ENCODE measurements at regions not wholly inside any gene's neighbourhood (a gene's known extent, or its start where the extent isn't known, plus 50 kb on each side); places are given as distances from the start of the nearest gene placed in this dataset.

DNA sequence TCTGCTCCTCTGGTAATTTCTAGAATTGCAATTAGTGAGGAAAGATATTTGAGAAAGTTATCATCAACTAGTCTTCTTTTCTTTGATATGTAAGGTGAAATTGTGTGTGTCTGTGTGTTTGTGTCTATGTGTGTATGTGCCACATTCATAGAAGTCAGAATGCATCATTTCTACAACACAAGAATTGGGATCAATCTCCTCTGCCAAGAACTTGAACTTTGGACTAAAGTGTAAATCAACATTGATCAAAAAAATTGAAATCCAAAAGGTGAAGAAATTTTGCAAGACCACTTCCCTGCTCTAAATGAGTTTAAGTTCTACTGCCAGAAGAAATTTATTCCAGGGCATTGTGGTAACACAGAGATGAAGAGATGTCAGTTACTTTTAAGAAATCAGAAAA lies 1072.8 kb downstream of the GRM8 start:
- H3K9me3 Mint-ChIP-seq = no peaks in the 10 kb centered on the region
- no peaks in the 10 kb centered on the region for H3K27me3 Mint-ChIP-seq
- TF ChIP-seq, protein P1, sequence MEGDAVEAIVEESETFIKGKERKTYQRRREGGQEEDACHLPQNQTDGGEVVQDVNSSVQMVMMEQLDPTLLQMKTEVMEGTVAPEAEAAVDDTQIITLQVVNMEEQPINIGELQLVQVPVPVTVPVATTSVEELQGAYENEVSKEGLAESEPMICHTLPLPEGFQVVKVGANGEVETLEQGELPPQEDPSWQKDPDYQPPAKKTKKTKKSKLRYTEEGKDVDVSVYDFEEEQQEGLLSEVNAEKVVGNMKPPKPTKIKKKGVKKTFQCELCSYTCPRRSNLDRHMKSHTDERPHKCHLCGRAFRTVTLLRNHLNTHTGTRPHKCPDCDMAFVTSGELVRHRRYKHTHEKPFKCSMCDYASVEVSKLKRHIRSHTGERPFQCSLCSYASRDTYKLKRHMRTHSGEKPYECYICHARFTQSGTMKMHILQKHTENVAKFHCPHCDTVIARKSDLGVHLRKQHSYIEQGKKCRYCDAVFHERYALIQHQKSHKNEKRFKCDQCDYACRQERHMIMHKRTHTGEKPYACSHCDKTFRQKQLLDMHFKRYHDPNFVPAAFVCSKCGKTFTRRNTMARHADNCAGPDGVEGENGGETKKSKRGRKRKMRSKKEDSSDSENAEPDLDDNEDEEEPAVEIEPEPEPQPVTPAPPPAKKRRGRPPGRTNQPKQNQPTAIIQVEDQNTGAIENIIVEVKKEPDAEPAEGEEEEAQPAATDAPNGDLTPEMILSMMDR (conservative IDR thresholded peaks at IDR 0.05) = no peak
- no peaks in the 10 kb centered on the region for H3K4me1 Mint-ChIP-seq (ENCODE audit: unreplicated experiment)
- DNase-seq (ENCODE audit: extremely low spot score, unreplicated experiment) = no peak
- no peaks in the 10 kb centered on the region for H3K36me3 Mint-ChIP-seq
- H3K4me3 Mint-ChIP-seq = no peak overlapping the region
- H3K27ac Mint-ChIP-seq = no peak overlapping the region

DNA sequence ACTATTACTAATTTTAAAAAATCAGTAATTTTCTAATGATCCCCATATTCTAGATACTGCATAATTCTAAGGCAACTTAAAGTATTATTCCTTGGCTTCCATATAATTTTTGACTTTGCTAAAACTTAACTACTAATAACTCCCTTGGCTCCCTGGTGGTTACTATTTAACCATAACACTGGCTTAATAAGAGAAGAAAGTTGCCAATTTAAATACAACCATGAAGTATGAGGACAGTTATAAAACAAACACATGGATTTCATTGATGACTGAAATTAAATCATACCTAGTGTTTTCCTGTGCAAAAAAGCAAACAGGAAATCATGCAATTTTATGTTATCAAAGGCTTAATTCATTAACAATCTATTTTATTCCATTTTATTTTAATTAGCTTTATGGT lies 1073.9 kb downstream of the GRM8 start:
- H3K36me3 Mint-ChIP-seq = no peaks in the 10 kb centered on the region
- no peaks in the 10 kb centered on the region for H3K27me3 Mint-ChIP-seq
- H3K9me3 Mint-ChIP-seq = no peaks in the 10 kb centered on the region
- TF ChIP-seq, protein P1 (conservative IDR thresholded peaks at IDR 0.05) = no peak
- no peak overlapping the region for H3K27ac Mint-ChIP-seq
- H3K4me3 Mint-ChIP-seq = no peak overlapping the region
- no peaks in the 10 kb centered on the region for H3K4me1 Mint-ChIP-seq (ENCODE audit: unreplicated experiment)
- DNase-seq (ENCODE audit: extremely low spot score, unreplicated experiment) = no peak

DNA sequence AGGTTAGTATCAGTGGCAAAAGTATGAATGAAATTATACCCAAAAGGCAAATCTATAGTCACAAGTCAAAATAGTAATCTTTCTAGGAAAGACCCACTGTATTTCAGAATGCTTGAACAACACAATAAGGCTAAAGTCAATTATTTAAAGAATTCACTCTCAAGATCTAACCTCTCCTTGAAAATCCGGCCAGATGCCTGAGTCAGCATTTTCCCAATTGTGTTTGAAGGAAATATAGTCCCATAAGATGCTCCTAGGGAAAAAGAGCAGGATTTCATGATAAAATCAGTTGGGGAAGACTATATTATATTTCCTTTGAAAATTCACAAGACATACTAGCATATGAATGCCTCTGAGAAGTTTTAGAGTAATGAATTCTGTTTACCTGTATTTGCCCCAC lies 1075.0 kb downstream of the GRM8 start:
- H3K4me1 Mint-ChIP-seq (ENCODE audit: unreplicated experiment) = no peaks in the 10 kb centered on the region
- H3K4me3 Mint-ChIP-seq = no peak overlapping the region
- no peaks in the 10 kb centered on the region for H3K36me3 Mint-ChIP-seq
- no peaks in the 10 kb centered on the region for H3K27me3 Mint-ChIP-seq
- TF ChIP-seq, protein P1 (conservative IDR thresholded peaks at IDR 0.05) = no peak
- no peak overlapping the region for H3K27ac Mint-ChIP-seq
- no peak for DNase-seq (ENCODE audit: extremely low spot score, unreplicated experiment)
- H3K9me3 Mint-ChIP-seq = no peaks in the 10 kb centered on the region

DNA sequence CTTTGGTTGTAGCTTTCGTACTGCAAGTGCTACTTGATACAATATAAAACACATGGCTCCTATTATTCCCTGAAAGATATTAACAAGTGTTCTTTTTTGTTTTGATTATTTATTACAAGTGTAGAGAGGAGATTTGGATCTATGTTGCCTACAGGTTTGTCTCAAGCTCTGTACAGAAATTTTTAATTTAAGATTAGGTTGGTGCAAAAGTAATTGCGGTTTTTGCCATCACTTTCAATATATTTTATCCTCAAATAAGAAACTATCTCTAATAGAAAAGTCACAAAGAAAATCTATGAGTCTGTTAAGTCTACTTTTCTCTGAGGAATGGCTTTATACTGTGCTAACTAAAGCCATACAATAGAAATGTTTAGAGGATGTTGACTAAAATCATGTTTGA lies 1086.1 kb downstream of the GRM8 start:
- no peaks in the 10 kb centered on the region for H3K36me3 Mint-ChIP-seq
- TF ChIP-seq, protein P1 (conservative IDR thresholded peaks at IDR 0.05) = no peak
- no peaks in the 10 kb centered on the region for H3K9me3 Mint-ChIP-seq
- no peak for DNase-seq (ENCODE audit: extremely low spot score, unreplicated experiment)
- H3K27me3 Mint-ChIP-seq = no peaks in the 10 kb centered on the region
- H3K27ac Mint-ChIP-seq = no peak overlapping the region
- no peak overlapping the region for H3K4me3 Mint-ChIP-seq
- H3K4me1 Mint-ChIP-seq (ENCODE audit: unreplicated experiment) = no peaks in the 10 kb centered on the region

DNA sequence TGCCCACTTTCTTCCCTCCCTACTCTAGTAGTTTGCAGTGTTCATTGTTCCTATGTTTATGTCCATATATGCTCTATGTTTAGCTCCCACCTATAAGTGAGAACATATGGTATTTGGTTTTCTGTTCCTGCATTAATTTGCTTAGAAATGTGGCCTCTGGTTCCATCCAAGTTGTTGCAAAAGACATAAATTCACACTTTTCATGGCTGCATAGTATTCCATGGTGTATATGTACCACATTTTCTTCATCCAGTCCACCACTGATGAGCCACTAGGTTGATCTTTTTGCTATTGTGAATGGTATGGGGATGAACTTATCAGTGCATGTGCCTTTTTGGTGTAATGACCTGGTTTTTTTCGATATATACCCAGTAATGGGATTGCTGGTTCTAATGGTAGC lies 1089.1 kb downstream of the GRM8 start:
- H3K4me3 Mint-ChIP-seq = no peak overlapping the region
- H3K9me3 Mint-ChIP-seq = no peaks in the 10 kb centered on the region
- no peaks in the 10 kb centered on the region for H3K27me3 Mint-ChIP-seq
- H3K4me1 Mint-ChIP-seq (ENCODE audit: unreplicated experiment) = no peaks in the 10 kb centered on the region
- H3K27ac Mint-ChIP-seq = no peak overlapping the region
- no peak for DNase-seq (ENCODE audit: extremely low spot score, unreplicated experiment)
- no peaks in the 10 kb centered on the region for H3K36me3 Mint-ChIP-seq
- TF ChIP-seq, protein P1 (conservative IDR thresholded peaks at IDR 0.05) = no peak

DNA sequence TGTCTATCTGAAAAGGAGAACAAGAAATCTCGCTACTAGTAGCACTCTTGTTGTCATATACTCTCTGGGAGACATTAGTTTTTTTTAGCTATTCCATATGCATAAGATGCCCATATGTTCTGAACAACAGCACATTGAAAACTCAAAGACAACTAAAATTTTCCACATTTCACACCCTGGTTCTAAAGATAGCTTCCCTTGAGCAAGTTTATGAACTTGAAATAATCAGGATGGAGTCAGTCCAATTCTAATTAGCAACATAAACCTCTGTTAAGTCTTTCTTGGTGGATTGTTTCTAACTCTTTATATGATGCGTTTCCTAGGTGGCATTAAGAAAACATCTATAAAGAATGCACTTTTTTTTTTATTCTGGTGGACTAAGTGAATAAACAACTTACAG lies 1095.3 kb downstream of the GRM8 start:
- H3K9me3 Mint-ChIP-seq = no peaks in the 10 kb centered on the region
- H3K4me1 Mint-ChIP-seq (ENCODE audit: unreplicated experiment) = no peaks in the 10 kb centered on the region
- H3K27ac Mint-ChIP-seq = no peak overlapping the region
- DNase-seq (ENCODE audit: extremely low spot score, unreplicated experiment) = no peak
- H3K36me3 Mint-ChIP-seq = no peaks in the 10 kb centered on the region
- H3K27me3 Mint-ChIP-seq = no peaks in the 10 kb centered on the region
- TF ChIP-seq, protein P1 (conservative IDR thresholded peaks at IDR 0.05) = no peak
- no peak overlapping the region for H3K4me3 Mint-ChIP-seq

All from type B pancreatic cell (in vitro differentiated cells).